ENCODE measurements at regions not wholly inside any gene's neighbourhood (a gene's known extent, or its start where the extent isn't known, plus 50 kb on each side); places are given as distances from the start of the nearest gene placed in this dataset.

DNA sequence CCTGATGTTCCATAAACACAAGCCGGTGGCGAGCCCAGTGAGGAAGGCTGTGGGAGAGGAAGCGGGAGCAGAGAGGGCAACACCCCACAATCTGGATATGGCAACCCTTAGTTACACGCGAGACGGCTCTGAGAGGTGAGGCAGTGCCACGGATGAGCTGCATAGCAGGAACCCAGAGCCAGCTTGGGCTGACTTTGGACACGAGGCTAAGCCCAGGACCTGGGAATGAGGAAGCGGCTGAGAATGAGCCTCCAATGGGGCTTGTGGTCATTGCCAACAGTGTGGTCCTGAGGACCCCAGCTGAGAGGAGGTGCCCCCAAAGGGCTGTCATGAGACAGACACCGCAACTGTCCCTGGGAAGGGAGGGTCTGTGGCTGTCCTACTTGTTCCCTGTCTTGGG, 160.0 kb upstream of the SMIM23 start:
- H4K8ac ChIP-seq (ENCODE audit: low read depth in 2 of 2, low read length in 2 of 2): no peak overlapping the region
- H3K4me3 ChIP-seq (ENCODE audit: insufficient read depth, low read depth, low read length): no peak overlapping the region
- H3K14ac ChIP-seq (replicated peaks; ENCODE audit: low read depth, low read length): no peak overlapping the region
- H3K27me3 ChIP-seq (ENCODE audit: control insufficient read depth, insufficient read depth, low read length): peaks cover 55% of the 10 kb centered on the region
- intact Hi-C loops (cut with micrococcal nuclease): loop anchor here (5.0 kb wide), 1 partner anchor 222 kb away; no protein-coding TSS in a partner anchor
- no TSS peak for BruUV-seq (replicated peaks)
- H3K56ac ChIP-seq (ENCODE audit: extremely low read depth, insufficient read depth, low read length): no peak overlapping the region
- no peak overlapping the region for H2AK9ac ChIP-seq (replicated peaks; ENCODE audit: low read depth, low read length, poor library complexity)
- H3K9me1 ChIP-seq (ENCODE audit: insufficient read depth, low read length): no peaks in the 10 kb centered on the region
- TF ChIP-seq MAZ (IDR thresholded peaks at IDR 0.05; ENCODE audit: borderline replicate concordance, low read depth, low read length) (no peak), MXI1 (IDR thresholded peaks at IDR 0.05; ENCODE audit: borderline replicate concordance, low read depth, low read length) (no peak), CHD1 (IDR thresholded peaks at IDR 0.05; ENCODE audit: low read depth, low read length) (no peak), CEBPB (IDR thresholded peaks at IDR 0.05; ENCODE audit: low read depth, low read length) (no peak), NFE2L2 (IDR thresholded peaks at IDR 0.05; ENCODE audit: low read depth, low read length) (no peak), RFX5 (IDR thresholded peaks at IDR 0.05; ENCODE audit: low read depth, low read length) (no peak), FOS (IDR thresholded peaks at IDR 0.05; ENCODE audit: low read depth, low read length) (no peak)
- TF ChIP-seq, protein P1, sequence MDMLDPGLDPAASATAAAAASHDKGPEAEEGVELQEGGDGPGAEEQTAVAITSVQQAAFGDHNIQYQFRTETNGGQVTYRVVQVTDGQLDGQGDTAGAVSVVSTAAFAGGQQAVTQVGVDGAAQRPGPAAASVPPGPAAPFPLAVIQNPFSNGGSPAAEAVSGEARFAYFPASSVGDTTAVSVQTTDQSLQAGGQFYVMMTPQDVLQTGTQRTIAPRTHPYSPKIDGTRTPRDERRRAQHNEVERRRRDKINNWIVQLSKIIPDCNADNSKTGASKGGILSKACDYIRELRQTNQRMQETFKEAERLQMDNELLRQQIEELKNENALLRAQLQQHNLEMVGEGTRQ (IDR thresholded peaks at IDR 0.05; ENCODE audit: low read depth, low read length): no peak
- TF ChIP-seq, protein P2, sequence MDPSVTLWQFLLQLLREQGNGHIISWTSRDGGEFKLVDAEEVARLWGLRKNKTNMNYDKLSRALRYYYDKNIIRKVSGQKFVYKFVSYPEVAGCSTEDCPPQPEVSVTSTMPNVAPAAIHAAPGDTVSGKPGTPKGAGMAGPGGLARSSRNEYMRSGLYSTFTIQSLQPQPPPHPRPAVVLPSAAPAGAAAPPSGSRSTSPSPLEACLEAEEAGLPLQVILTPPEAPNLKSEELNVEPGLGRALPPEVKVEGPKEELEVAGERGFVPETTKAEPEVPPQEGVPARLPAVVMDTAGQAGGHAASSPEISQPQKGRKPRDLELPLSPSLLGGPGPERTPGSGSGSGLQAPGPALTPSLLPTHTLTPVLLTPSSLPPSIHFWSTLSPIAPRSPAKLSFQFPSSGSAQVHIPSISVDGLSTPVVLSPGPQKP (IDR thresholded peaks at IDR 0.05; ENCODE audit: borderline replicate concordance, low read depth, low read length): no peak
- TF ChIP-seq, protein P3, sequence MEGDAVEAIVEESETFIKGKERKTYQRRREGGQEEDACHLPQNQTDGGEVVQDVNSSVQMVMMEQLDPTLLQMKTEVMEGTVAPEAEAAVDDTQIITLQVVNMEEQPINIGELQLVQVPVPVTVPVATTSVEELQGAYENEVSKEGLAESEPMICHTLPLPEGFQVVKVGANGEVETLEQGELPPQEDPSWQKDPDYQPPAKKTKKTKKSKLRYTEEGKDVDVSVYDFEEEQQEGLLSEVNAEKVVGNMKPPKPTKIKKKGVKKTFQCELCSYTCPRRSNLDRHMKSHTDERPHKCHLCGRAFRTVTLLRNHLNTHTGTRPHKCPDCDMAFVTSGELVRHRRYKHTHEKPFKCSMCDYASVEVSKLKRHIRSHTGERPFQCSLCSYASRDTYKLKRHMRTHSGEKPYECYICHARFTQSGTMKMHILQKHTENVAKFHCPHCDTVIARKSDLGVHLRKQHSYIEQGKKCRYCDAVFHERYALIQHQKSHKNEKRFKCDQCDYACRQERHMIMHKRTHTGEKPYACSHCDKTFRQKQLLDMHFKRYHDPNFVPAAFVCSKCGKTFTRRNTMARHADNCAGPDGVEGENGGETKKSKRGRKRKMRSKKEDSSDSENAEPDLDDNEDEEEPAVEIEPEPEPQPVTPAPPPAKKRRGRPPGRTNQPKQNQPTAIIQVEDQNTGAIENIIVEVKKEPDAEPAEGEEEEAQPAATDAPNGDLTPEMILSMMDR (conservative IDR thresholded peaks at IDR 0.05; ENCODE audit: low read depth, low read length): no peak
- DNase-seq (no peak), ATAC-seq (ENCODE audit: low read depth) (no peak)
- H2AFZ ChIP-seq (replicated peaks; ENCODE audit: low read length, poor library complexity): no peak overlapping the region
- dilution Hi-C loops (cut with HindIII; ENCODE audit: low sequenced_read_pairs, unreplicated experiment): no loop called here
- no peak overlapping the region for H2AK5ac ChIP-seq (ENCODE audit: low read depth, low read length)
- in situ Hi-C loops (cut with MboI; ENCODE audit: low sequenced_read_pairs): no loop called here
- H4K20me1 ChIP-seq (ENCODE audit: insufficient read depth, low read length): no peaks in the 10 kb centered on the region
- no peaks in the 10 kb centered on the region for H3K36me3 ChIP-seq (ENCODE audit: control insufficient read depth, insufficient read depth, low read length)
- H3K4me1 ChIP-seq (ENCODE audit: control insufficient read depth, insufficient read depth, low read length): no peaks in the 10 kb centered on the region
- H2BK20ac ChIP-seq (ENCODE audit: low read depth, low read length): no peak overlapping the region
- no peak overlapping the region for H3K9ac ChIP-seq (ENCODE audit: low read depth, low read length)
- no peak overlapping the region for H3K4me2 ChIP-seq (ENCODE audit: low read depth, low read length)
- no peak overlapping the region for H2BK15ac ChIP-seq (ENCODE audit: low read depth, low read length)
- CTCF ChIA-PET: no interaction called here
- no peak overlapping the region for H2BK120ac ChIP-seq (ENCODE audit: low read depth, low read length)
- 93% methylated on average over 3 of the region's 10 CpGs; no CpG with 5 or more reads in 1 of the 2 experiments for WGBS, 2 experiments (ENCODE audit: extremely low coverage in 2 of 2, insufficient read length in 1 of 2)
- H4K5ac ChIP-seq (ENCODE audit: low read depth, low read length): no peak overlapping the region
- POLR2A ChIA-PET (ENCODE audit: unreplicated experiment): no interaction called here
- no peak overlapping the region for H3K4ac ChIP-seq (ENCODE audit: low read depth, low read length)
- H3K23ac ChIP-seq (ENCODE audit: low read depth, low read length): no peak overlapping the region
- no peak overlapping the region for H4K91ac ChIP-seq (ENCODE audit: insufficient read depth, low read depth, low read length)
- no peak overlapping the region for H2BK5ac ChIP-seq (ENCODE audit: low read depth, low read length, poor library complexity, severe bottlenecking)
- no peaks in the 10 kb centered on the region for H3K9me3 ChIP-seq (ENCODE audit: control insufficient read depth, insufficient read depth, low read length)
- H3K79me1 ChIP-seq (ENCODE audit: low read depth in 1 of 2, low read length in 2 of 2): no peaks in the 10 kb centered on the region
- H3K27ac ChIP-seq (ENCODE audit: insufficient read depth, low read length): no peak overlapping the region
- H3K18ac ChIP-seq (ENCODE audit: low read depth, low read length): no peak overlapping the region
